IMR-90 (cell line): ENCODE measurements at regions not wholly inside any gene's neighbourhood (a gene's known extent, or its start where the extent isn't known, plus 50 kb on each side); places are given as distances from the start of the nearest gene placed in this dataset.

ENCODE experiments used
- ATAC-seq: fragments of 200-7000 bp; cut with Tn5 transposase; 2 replicates; pipeline ENCODE4 v1.9.1; 2020; ENCODE audit warnings: low read depth, mild to moderate bottlenecking, moderate library complexity
- BruUV-seq: library from RNA; stranded (reverse); fragments of 400-500 nt; replicated peaks from 2 replicates; lab custom pipeline; 2021; lab: Mats Ljungman, UMichigan
- CTCF ChIA-PET: fragments of 300-600 bp; formaldehyde crosslinking; extraction: SDS; loops from one replicate; lab custom pipeline; 2021; ENCODE audit warnings: antibody characterized with exemption; lab: Yijun Ruan, JAX
- POLR2A ChIA-PET: fragments of 300-600 bp; sonication (Branson Sonifier 250); formaldehyde crosslinking; loops from one replicate; lab custom pipeline; 2022; ENCODE audit warnings: antibody characterized with exemption; ENCODE audit not compliant: unreplicated experiment; lab: Charles Lee
- DNase-seq: peaks from one replicate; pipeline ENCODE4 v3.0.0; 2013
- H2AFZ ChIP-seq: replicated peaks from 2 replicates; pipeline ENCODE3; 2013; ENCODE audit warnings: low read length, mild to moderate bottlenecking; ENCODE audit not compliant: poor library complexity
- H2AK5ac ChIP-seq: 2 replicates; pipeline ENCODE4 v1.6.1; 2013; ENCODE audit warnings: low read depth, low read length, inconsistent platforms
- H2AK9ac ChIP-seq: replicated peaks from 2 replicates; pipeline ENCODE3; 2013; ENCODE audit warnings: mild to moderate bottlenecking, low read depth, low read length, moderate library complexity; ENCODE audit not compliant: poor library complexity
- H2BK120ac ChIP-seq: 2 replicates; pipeline ENCODE4 v1.6.1; 2013; ENCODE audit warnings: low read depth, low read length, inconsistent platforms
- H2BK15ac ChIP-seq: 3 replicates; pipeline ENCODE4 v1.6.1; 2013; ENCODE audit warnings: low read depth, low read length, inconsistent platforms
- H2BK20ac ChIP-seq: 2 replicates; pipeline ENCODE4 v1.6.1; 2013; ENCODE audit warnings: low read depth, mild to moderate bottlenecking, inconsistent platforms, low read length, moderate library complexity
- H2BK5ac ChIP-seq: 2 replicates; pipeline ENCODE4 v1.6.1; 2013; ENCODE audit warnings: mild to moderate bottlenecking, low read depth, low read length, inconsistent platforms; ENCODE audit not compliant: poor library complexity, severe bottlenecking
- H3K14ac ChIP-seq: replicated peaks from 2 replicates; pipeline ENCODE4 v1.6.1; 2013; ENCODE audit warnings: low read depth, low read length, inconsistent platforms
- H3K18ac ChIP-seq: 2 replicates; pipeline ENCODE4 v1.6.1; 2013; ENCODE audit warnings: low read depth, low read length, control low read depth
- H3K23ac ChIP-seq: 2 replicates; pipeline ENCODE4 v1.6.1; 2013; ENCODE audit warnings: low read depth, low read length, inconsistent platforms
- H3K27ac ChIP-seq: 2 replicates; pipeline ENCODE4 v1.5.1; 2013; ENCODE audit warnings: mild to moderate bottlenecking, control low read depth, low read length; ENCODE audit not compliant: insufficient read depth
- H3K27me3 ChIP-seq: 2 replicates; pipeline ENCODE4 v1.6.1; 2013; ENCODE audit warnings: low read length; ENCODE audit not compliant: control insufficient read depth, insufficient read depth
- H3K36me3 ChIP-seq: 2 replicates; pipeline ENCODE4 v1.6.1; 2013; ENCODE audit warnings: low read length, mixed read lengths; ENCODE audit not compliant: control insufficient read depth, insufficient read depth
- H3K4ac ChIP-seq: 2 replicates; pipeline ENCODE4 v1.6.1; 2013; ENCODE audit warnings: low read depth, low read length, inconsistent platforms
- H3K4me1 ChIP-seq: 2 replicates; pipeline ENCODE4 v1.6.1; 2013; ENCODE audit warnings: low read length, mixed read lengths; ENCODE audit not compliant: control insufficient read depth, insufficient read depth
- H3K4me2 ChIP-seq: 2 replicates; pipeline ENCODE4 v1.6.1; 2013; ENCODE audit warnings: low read depth, mild to moderate bottlenecking, control low read depth, low read length, moderate library complexity
- H3K4me3 ChIP-seq: 2 replicates; pipeline ENCODE4 v1.5.1; 2013; ENCODE audit warnings: low read depth, mild to moderate bottlenecking, control low read depth, low read length, moderate library complexity; ENCODE audit not compliant: insufficient read depth
- H3K56ac ChIP-seq: 2 replicates; pipeline ENCODE4 v1.6.1; 2013; ENCODE audit warnings: low read length, inconsistent platforms; ENCODE audit not compliant: insufficient read depth; ENCODE audit errors: extremely low read depth
- H3K79me1 ChIP-seq, 2 experiments: 2 replicates each; pipeline ENCODE4 v1.6.1; 2013; ENCODE audit warnings: low read length in 2 of 2, inconsistent platforms in 1 of 2, low read depth in 1 of 2
- H3K9ac ChIP-seq: 2 replicates; pipeline ENCODE4 v1.6.1; 2013; ENCODE audit warnings: low read depth, low read length, control low read depth
- H3K9me1 ChIP-seq: 2 replicates; pipeline ENCODE4 v1.6.1; 2013; ENCODE audit warnings: low read length, inconsistent platforms; ENCODE audit not compliant: insufficient read depth
- H3K9me3 ChIP-seq: 2 replicates; pipeline ENCODE4 v1.6.1; 2013; ENCODE audit warnings: low read length; ENCODE audit not compliant: control insufficient read depth, insufficient read depth
- H4K20me1 ChIP-seq: 2 replicates; pipeline ENCODE4 v1.6.1; 2013; ENCODE audit warnings: low read length, inconsistent platforms; ENCODE audit not compliant: insufficient read depth
- H4K5ac ChIP-seq: 2 replicates; pipeline ENCODE4 v1.6.1; 2013; ENCODE audit warnings: mild to moderate bottlenecking, low read depth, low read length, control low read depth
- H4K8ac ChIP-seq, 2 experiments: 2 replicates each; pipeline ENCODE4 v1.6.1; 2013; ENCODE audit warnings: low read depth in 2 of 2, low read length in 2 of 2, control low read depth in 1 of 2, inconsistent platforms in 1 of 2
- H4K91ac ChIP-seq: 2 replicates; pipeline ENCODE4 v1.6.1; 2013; ENCODE audit warnings: low read depth, low read length, inconsistent platforms; ENCODE audit not compliant: insufficient read depth
- BHLHE40 ChIP-seq: fragments of 150-350 bp; IDR thresholded peaks from 2 replicates; pipeline ENCODE4 v1.6.1; 2016; ENCODE audit warnings: mild to moderate bottlenecking, low read depth, low read length
- CEBPB ChIP-seq: IDR thresholded peaks from 2 replicates; pipeline ENCODE4 v1.6.1; 2012; ENCODE audit warnings: low read depth, low read length, improper control_type of control experiment
- CTCF ChIP-seq: conservative IDR thresholded peaks from 2 replicates; pipeline ENCODE4 v1.5.1; 2012; ENCODE audit warnings: mild to moderate bottlenecking, low read depth, low read length, improper control_type of control experiment
- ELK1 ChIP-seq: fragments of 150-350 bp; IDR thresholded peaks from 2 replicates; pipeline ENCODE4 v1.6.1; 2016; ENCODE audit warnings: low read depth, mild to moderate bottlenecking, low read length, moderate library complexity, borderline replicate concordance
- FOS ChIP-seq: fragments of 150-350 bp; IDR thresholded peaks from 2 replicates; pipeline ENCODE4 v1.6.1; 2016; ENCODE audit warnings: low read depth, low read length
- POLR2A ChIP-seq: IDR thresholded peaks from 2 replicates; pipeline ENCODE4 v1.6.1; 2012; ENCODE audit warnings: mild to moderate bottlenecking, low read depth, low read length
- RAD21 ChIP-seq: IDR thresholded peaks from 2 replicates; pipeline ENCODE4 v1.6.1; 2012; ENCODE audit warnings: low read length, improper control_type of control experiment
- RFX5 ChIP-seq: IDR thresholded peaks from 2 replicates; pipeline ENCODE4 v1.8.0; 2012; ENCODE audit warnings: low read depth, mild to moderate bottlenecking, low read length, moderate library complexity
- SMC3 ChIP-seq: fragments of 150-350 bp; IDR thresholded peaks from 2 replicates; pipeline ENCODE4 v1.6.1; 2016; ENCODE audit warnings: low read depth, mild to moderate bottlenecking, antibody characterized with exemption, low read length, moderate library complexity
- WGBS, 2 experiments: methylation state at CpG; one replicate each; pipeline versions ENCODE4 v1.1.5 to v1.1.7; 2013; ENCODE audit warnings: missing lambda C conversion rate in 2 of 2; ENCODE audit not compliant: insufficient read length in 1 of 2; ENCODE audit errors: extremely low coverage in 2 of 2; 5-methylcytosine and 5-hydroxymethylcytosine counted together
- dilution Hi-C: fragments of 300-500 bp; cut with HindIII; formaldehyde crosslinking; loops from one replicate; pipeline ENCODE4 v1.14.3; 2018; ENCODE audit warnings: low sequenced_read_pairs; ENCODE audit not compliant: unreplicated experiment
- in situ Hi-C: fragments of 300-500 bp; cut with MboI; formaldehyde crosslinking; loops from 3 replicates; pipeline ENCODE4 v1.14.3; 2019; ENCODE audit warnings: low sequenced_read_pairs, inconsistent platforms, mixed read lengths
- intact Hi-C: fragments of 100-400 bp; cut with micrococcal nuclease; formaldehyde crosslinking; loops from 2 replicates; pipeline ENCODE4 v1.10.0; 2022

- Histone ChIP-seq H3K56ac (no peak overlapping the region), H2BK15ac (no peak overlapping the region), H3K36me3 (no peaks in the 10 kb centered on the region), H3K4me1 (no peaks in the 10 kb centered on the region), H2AK9ac (no peak overlapping the region), H3K4me3 (no peak overlapping the region), H2BK120ac (no peak overlapping the region), H3K79me1 (no peaks in the 10 kb centered on the region), H2AFZ (no peak overlapping the region), H4K8ac (no peak overlapping the region), H3K14ac (no peak overlapping the region), H3K4me2 (no peak overlapping the region), H3K27ac (no peak overlapping the region), H4K5ac (no peak overlapping the region), H3K9me3 (0 out of 2 replicates have a peak, but pooled peaks cover 2% of the 10 kb centered on the region), H2BK20ac (no peak overlapping the region), H3K18ac (no peak overlapping the region), H3K27me3 (no peaks in the 10 kb centered on the region), H4K20me1 (no peaks in the 10 kb centered on the region), H3K23ac (no peak overlapping the region), H4K91ac (no peak overlapping the region), H3K9me1 (no peaks in the 10 kb centered on the region), H3K4ac (no peak overlapping the region), H2BK5ac (no peak overlapping the region), H2AK5ac (no peak overlapping the region), H3K9ac (no peak overlapping the region)
- ATAC-seq: no peak
- intact Hi-C loops (no loop called here), dilution Hi-C loops (no loop called here), in situ Hi-C loops (no loop called here)
- DNase-seq: no peak
- BruUV-seq: no TSS peak
- POLR2A ChIA-PET: no interaction called here
- TF ChIP-seq POLR2A: no peak
- TF ChIP-seq BHLHE40: no peak
- TF ChIP-seq CEBPB: no peak
- no peak for TF ChIP-seq ELK1
- no peak for TF ChIP-seq SMC3
- TF ChIP-seq FOS: no peak
- no peak for TF ChIP-seq RAD21
- TF ChIP-seq RFX5: no peak
- TF ChIP-seq CTCF: no peak
- CTCF ChIA-PET: no interaction called here
- WGBS, 2 experiments: 80% methylated on average over 1 of the region's 33 CpGs; no CpG with 5 or more reads in 1 of the 2 experiments
Observed at GRCh38 chr11:23653071-23653675, 792.9 kb upstream of the CCDC179 start.
